IMR-90 (cell line): ENCODE measurements at regions not wholly inside any gene's neighbourhood (a gene's known extent, or its start where the extent isn't known, plus 50 kb on each side); places are given as distances from the start of the nearest gene placed in this dataset.

Source experiments
- CEBPB ChIP-seq: IDR thresholded peaks from 2 replicates; pipeline ENCODE4 v1.6.1; 2012; ENCODE audit warnings: low read depth, low read length, improper control_type of control experiment
- CTCF ChIP-seq: conservative IDR thresholded peaks from 2 replicates; pipeline ENCODE4 v1.5.1; 2012; ENCODE audit warnings: mild to moderate bottlenecking, low read depth, low read length, improper control_type of control experiment
- POLR2A ChIP-seq: IDR thresholded peaks from 2 replicates; pipeline ENCODE4 v1.6.1; 2012; ENCODE audit warnings: mild to moderate bottlenecking, low read depth, low read length
- USF2 ChIP-seq: fragments of 150-350 bp; IDR thresholded peaks from 2 replicates; pipeline ENCODE4 v1.6.1; 2017; ENCODE audit warnings: mild to moderate bottlenecking, antibody characterized with exemption, low read length, low read depth

GRCh38 chr7:13800694-13801448 is 188.6 kb downstream of the ETV1 start:
- TF ChIP-seq CTCF, result no peak
- TF ChIP-seq USF2, result peak; percentile 78
- TF ChIP-seq POLR2A, result no peak
- peak; percentile 34; the same call in 1 of the 2 replicates for TF ChIP-seq CEBPB
